K562 (cell line): ENCODE measurements at regions not wholly inside any gene's neighbourhood (a gene's known extent, or its start where the extent isn't known, plus 50 kb on each side); places are given as distances from the start of the nearest gene placed in this dataset.

ENCODE experiments used
- ATAC-seq: fragments of 200-7000 bp; cut with Tn5 transposase; 3 replicates; pipeline ENCODE4 v1.9.1; 2020; ENCODE audit warnings: moderate library complexity
- BruUV-seq: library from RNA; stranded (reverse); fragments of 400-500 nt; replicated peaks from 2 replicates; lab custom pipeline; 2021; lab: Mats Ljungman, UMichigan
- CTCF ChIA-PET: fragments of 300-600 bp; formaldehyde crosslinking; extraction: SDS; loops from one replicate; lab custom pipeline; 2021; ENCODE audit warnings: low intra/inter-chr PET ratio; lab: Yijun Ruan, JAX
- POLR2A ChIA-PET: fragments of 300-600, 350-650 bp; sonication (Branson Sonifier 250); formaldehyde crosslinking; extraction: SDS; loops from one replicate; lab custom pipeline; 2021; ENCODE audit warnings: antibody characterized with exemption, inconsistent platforms; lab: Yijun Ruan, JAX
- DNase-seq, 4 experiments: peaks; one replicate each; pipeline versions ENCODE4 v3.0.0 to v3.0.0-alpha.2; 2011 to 2018; ENCODE audit warnings: low spot score in 3 of 4, mixed read lengths in 3 of 4; ENCODE audit errors: extremely low read depth in 1 of 4
- FAIRE-seq: peaks from 2 replicates; lab custom pipeline; 2011; peaks lifted over from hg19 to GRCh38; lab: Jason Lieb, UNC
- H2AFZ ChIP-seq: 2 replicates; pipeline ENCODE4 v1.6.0; 2011; ENCODE audit warnings: low read depth, low read length, control low read depth, inconsistent platforms
- H3K27ac ChIP-seq: fragments of 200-600 bp; 3 replicates; pipeline ENCODE4 v1.8.0; 2011; ENCODE audit warnings: low read depth, mild to moderate bottlenecking, control low read depth, inconsistent platforms, low read length, moderate library complexity, mixed read lengths; ENCODE audit errors: extremely low read depth
- H3K27me3 ChIP-seq, 2 experiments: fragments of 300-600 bp in 1 of 2; 2 replicates in 1 of 2; 3 replicates in 1 of 2; pipeline versions ENCODE4 v1.6.0 to v1.8.0; 2011; ENCODE audit warnings: inconsistent platforms in 2 of 2, low read length in 2 of 2, mild to moderate bottlenecking in 1 of 2, mixed read lengths in 1 of 2, moderate library complexity in 1 of 2; ENCODE audit not compliant: control insufficient read depth in 2 of 2, insufficient read depth in 2 of 2
- H3K36me3 ChIP-seq: fragments of 300-600 bp; 3 replicates; pipeline ENCODE4 v1.8.0; 2011; ENCODE audit warnings: mild to moderate bottlenecking, low read length, inconsistent platforms; ENCODE audit not compliant: control insufficient read depth, insufficient read depth
- H3K4me1 ChIP-seq, 2 experiments: fragments of 200-600 bp in 1 of 2; replicated peaks in 1 of 2; 2 replicates in 1 of 2; 3 replicates in 1 of 2; pipeline versions ENCODE4 v1.5.1 to v1.8.0; 2011; ENCODE audit warnings: inconsistent platforms in 2 of 2, low read length in 2 of 2, mild to moderate bottlenecking in 1 of 2, mixed read lengths in 1 of 2, moderate library complexity in 1 of 2; ENCODE audit not compliant: control insufficient read depth in 2 of 2, insufficient read depth in 2 of 2
- H3K4me2 ChIP-seq: 2 replicates; pipeline ENCODE4 v1.6.1; 2011; ENCODE audit warnings: low read length, control low read depth, inconsistent platforms, mixed read lengths; ENCODE audit not compliant: insufficient read depth
- H3K4me3 ChIP-seq: fragments of 200-600 bp; sonication (generic), shearing (Covaris generic); 2 replicates; pipeline ENCODE4 v1.5.1; 2016; ENCODE audit warnings: control low read depth, inconsistent platforms
- H3K79me2 ChIP-seq: fragments of 200-600 bp; 3 replicates; pipeline ENCODE4 v1.8.0; 2011; ENCODE audit warnings: low read length, inconsistent platforms; ENCODE audit not compliant: control insufficient read depth, insufficient read depth
- H3K9ac ChIP-seq, 2 experiments: 2 replicates each; pipeline versions ENCODE4 v1.6.0 to v1.6.1; 2011; ENCODE audit warnings: low read depth in 2 of 2, low read length in 2 of 2, control low read depth in 1 of 2, inconsistent platforms in 1 of 2, mild to moderate bottlenecking in 1 of 2, mixed read lengths in 1 of 2; ENCODE audit not compliant: insufficient read depth in 1 of 2
- H3K9me1 ChIP-seq: one replicate; pipeline ENCODE4 v1.6.0; 2011; ENCODE audit warnings: inconsistent platforms, mild to moderate bottlenecking, low read length, moderate library complexity; ENCODE audit not compliant: control insufficient read depth, insufficient read depth
- H3K9me3 ChIP-seq: replicated peaks from 2 replicates; pipeline ENCODE4 v1.5.1; 2011; ENCODE audit warnings: low read depth, low read length, inconsistent platforms; ENCODE audit not compliant: control insufficient read depth, insufficient read depth
- H4K20me1 ChIP-seq: replicated peaks from 2 replicates; pipeline ENCODE4 v1.6.1; 2011; ENCODE audit warnings: low read length, inconsistent platforms, mixed read lengths; ENCODE audit not compliant: control insufficient read depth, insufficient read depth
- CTCF ChIP-seq, 3 experiments: IDR thresholded peaks in 2 of 3; conservative IDR thresholded peaks in 1 of 3; 2 replicates each; pipeline ENCODE4 v1.5.1; 2011 to 2012; ENCODE audit warnings: low read length in 3 of 3, mild to moderate bottlenecking in 3 of 3, control low read depth in 2 of 3, improper control_type of control experiment in 1 of 3, inconsistent platforms in 1 of 3, low read depth in 1 of 3, mixed read lengths in 1 of 3, moderate library complexity in 1 of 3; ENCODE audit not compliant: insufficient read depth in 2 of 3
- ELF1 ChIP-seq: fragments of 200-800 bp; sonication (Bioruptor generic); IDR thresholded peaks from 2 replicates; pipeline ENCODE4 v1.6.1; 2016; ENCODE audit warnings: missing genetic modification characterization, missing compliant biosample characterization
- MYBL2 ChIP-seq, 2 experiments: fragments of 450-650 bp in 1 of 2; sonication (generic) in 1 of 2; formaldehyde crosslinking in 1 of 2; IDR thresholded peaks; 2 replicates each; pipeline versions ENCODE4 v1.6.1 to v1.8.1; 2017 to 2022; ENCODE audit warnings: borderline replicate concordance in 1 of 2, inconsistent platforms in 1 of 2, low read depth in 1 of 2, mild to moderate bottlenecking in 1 of 2, missing genetic modification reagents in 1 of 2, moderate library complexity in 1 of 2
- NFE2 ChIP-seq: IDR thresholded peaks from 2 replicates; pipeline ENCODE4 v1.6.1; 2014; ENCODE audit warnings: antibody characterized with exemption, low read depth
- ZNF584 ChIP-seq: fragments of 200-800 bp; sonication (Bioruptor generic); IDR thresholded peaks from 2 replicates; pipeline ENCODE4 v1.6.1; 2016; ENCODE audit warnings: low read depth, mild to moderate bottlenecking, missing genetic modification characterization, missing compliant biosample characterization
- WGBS: fragments of 100-300 bp; shearing (Covaris generic); methylation state at CpG from one replicate; pipeline ENCODE4 v1.1.6; 2016; ENCODE audit warnings: low coverage, mixed read lengths; ENCODE audit not compliant: insufficient coverage; ENCODE audit errors: missing lambda C conversion rate; 5-methylcytosine and 5-hydroxymethylcytosine counted together
- in situ Hi-C: fragments of 300-500 bp; cut with MboI; formaldehyde crosslinking; loops from 4 replicates; pipeline ENCODE4 v1.15.0; 2018; ENCODE audit warnings: inconsistent platforms, mixed read lengths
- intact Hi-C: fragments of 100-400 bp; cut with micrococcal nuclease; formaldehyde crosslinking; loops from 2 replicates; pipeline ENCODE4 v1.14.2; 2022

GRCh38 chrX:8907688-8908087 is 106.5 kb upstream of the FAM9A start:
- in situ Hi-C loops, result no loop called here
- no peak overlapping the region for H3K27ac ChIP-seq
- H3K36me3 ChIP-seq, result no peaks in the 10 kb centered on the region
- no peak for ATAC-seq
- TF ChIP-seq MYBL2 (IDR thresholded peaks at IDR 0.05; ENCODE audit: low read depth) (no peak), MYBL2 (CRISPR knock-in tag; IDR thresholded peaks at IDR 0.05; ENCODE audit: borderline replicate concordance) (no peak), ELF1 (tag) (no peak), NFE2 (no peak), CTCF (IDR thresholded peaks at IDR 0.05 in 2 of 3, conservative IDR thresholded peaks at IDR 0.05 in 1 of 3; ENCODE audit: insufficient read depth in 2 of 3, low read depth in 1 of 3, low read length in 3 of 3) (no peak), ZNF584 (CRISPR knock-in tag) (no peak)
- TF ChIP-seq, all 486 proteins: peak for 0
- Histone ChIP-seq H3K9me1 (no peaks in the 10 kb centered on the region), H3K4me2 (no peak overlapping the region), H3K9me3 (no peaks in the 10 kb centered on the region), H4K20me1 (no peaks in the 10 kb centered on the region), H3K27me3 (no peaks in the 10 kb centered on the region), H3K4me1 (no peaks in the 10 kb centered on the region), H3K9ac (no peak overlapping the region), H2AFZ (no peak overlapping the region), H3K79me2 (no peaks in the 10 kb centered on the region), H3K4me3 (no peak overlapping the region)
- intact Hi-C loops, result no loop called here
- ChIA-PET CTCF (no interaction called here), POLR2A (no interaction called here)
- WGBS, result 0% methylated on average over 2 of the region's 2 CpGs
- DNase-seq (no peak), FAIRE-seq (no peak)
- no TSS peak for BruUV-seq
